HCT116 (cell line): ENCODE measurements at regions not wholly inside any gene's neighbourhood (a gene's known extent, or its start where the extent isn't known, plus 50 kb on each side); places are given as distances from the start of the nearest gene placed in this dataset.

Source experiments
- ATAC-seq: fragments of 200-7000 bp; cut with Tn5 transposase; 2 replicates; pipeline ENCODE4 v1.9.1; 2020; ENCODE audit warnings: mild to moderate bottlenecking, moderate library complexity
- BruUV-seq: library from RNA; stranded (reverse); fragments of 400-500 nt; replicated peaks from 2 replicates; lab custom pipeline; 2021; lab: Mats Ljungman, UMichigan
- CTCF ChIA-PET: fragments of 300-600 bp; sonication (Branson Sonifier 250); formaldehyde crosslinking; loops from one replicate; lab custom pipeline; 2021; ENCODE audit warnings: antibody characterized with exemption; lab: Charles Lee
- POLR2A ChIA-PET: fragments of 300-600, 350-600 bp; sonication (Branson Sonifier 250); formaldehyde crosslinking; loops from one replicate; lab custom pipeline; 2021; ENCODE audit warnings: antibody characterized with exemption; lab: Charles Lee
- RAD21 ChIA-PET, 2 experiments: fragments of 300-600 bp; sonication (Branson Sonifier 250); formaldehyde crosslinking; loops; one replicate each; lab custom pipeline; 2023; ENCODE audit warnings: low total read pairs in 2 of 2; ENCODE audit not compliant: uncharacterized antibody in 2 of 2, unreplicated experiment in 2 of 2, low non-redundant PET in 1 of 2; lab: Charles Lee
- DNase-seq: peaks from one replicate; pipeline ENCODE4 v3.0.0-alpha.2; 2010; ENCODE audit warnings: low read depth, low spot score
- H2AFZ ChIP-seq: fragments of 200-600 bp; shearing (Covaris generic), sonication (generic); 2 replicates; pipeline ENCODE4 v1.6.1; 2017; ENCODE audit warnings: low read depth, mixed run types, mixed read lengths, antibody characterized with exemption, low read length; ENCODE audit not compliant: poor library complexity, severe bottlenecking
- H3K27ac ChIP-seq: 2 replicates; pipeline ENCODE4 v1.5.1; 2012; ENCODE audit warnings: low read depth, low read length
- H3K27me3 ChIP-seq: fragments of 200-600 bp; sonication (generic); 2 replicates; pipeline ENCODE4 v1.6.1; 2016; ENCODE audit warnings: mixed run types, low read length, mixed read lengths; ENCODE audit not compliant: insufficient read depth
- H3K36me3 ChIP-seq, 2 experiments: fragments of 200-500 bp in 1 of 2; fragments of 200-600 bp in 1 of 2; sonication (Bioruptor generic) in 1 of 2; sonication (generic) in 1 of 2; 2 replicates each; pipeline versions ENCODE4 v1.5.1 to v1.6.1; 2014 to 2016; ENCODE audit warnings: low read length in 2 of 2, inconsistent platforms in 1 of 2, mixed read lengths in 1 of 2, mixed run types in 1 of 2; ENCODE audit not compliant: insufficient read depth in 2 of 2, control insufficient read depth in 1 of 2
- H3K4me1 ChIP-seq, 2 experiments: fragments of 200-600 bp in 1 of 2; sonication (generic) in 1 of 2; 2 replicates each; pipeline versions ENCODE4 v1.5.1 to v1.6.1; 2012 to 2017; ENCODE audit warnings: low read length in 2 of 2, inconsistent platforms in 1 of 2, mild to moderate bottlenecking in 1 of 2, mixed read lengths in 1 of 2, mixed run types in 1 of 2, moderate library complexity in 1 of 2; ENCODE audit not compliant: insufficient read depth in 2 of 2, control insufficient read depth in 1 of 2
- H3K4me2 ChIP-seq: fragments of 200-600 bp; sonication (generic); 2 replicates; pipeline ENCODE4 v1.6.1; 2017; ENCODE audit warnings: mixed run types, low read length, mixed read lengths
- H3K4me3 ChIP-seq, 2 experiments: fragments of 200-600 bp in 1 of 2; sonication (generic) in 1 of 2; replicated peaks in 1 of 2; 2 replicates each; pipeline ENCODE4 v1.5.1; 2011 to 2016; ENCODE audit warnings: low read length in 2 of 2, control low read depth in 1 of 2, low read depth in 1 of 2, mild to moderate bottlenecking in 1 of 2, mixed read lengths in 1 of 2, mixed run types in 1 of 2
- H3K79me2 ChIP-seq: fragments of 200-600 bp; sonication (generic); 2 replicates; pipeline ENCODE4 v1.6.1; 2017; ENCODE audit warnings: mild to moderate bottlenecking, mixed run types, low read length, moderate library complexity, mixed read lengths; ENCODE audit not compliant: insufficient read depth
- H3K9ac ChIP-seq: fragments of 200-600 bp; sonication (generic); 2 replicates; pipeline ENCODE4 v1.6.1; 2016; ENCODE audit warnings: low read length, mixed read lengths
- H3K9me2 ChIP-seq: fragments of 200-600 bp; sonication (generic), shearing (Covaris generic); 2 replicates; pipeline ENCODE4 v1.6.1; 2017; ENCODE audit warnings: mixed run types, mild to moderate bottlenecking, moderate library complexity; ENCODE audit not compliant: insufficient read depth
- H3K9me3 ChIP-seq, 2 experiments: fragments of 200-500 bp in 1 of 2; fragments of 200-600 bp in 1 of 2; sonication (Bioruptor generic) in 1 of 2; sonication (generic) in 1 of 2; 2 replicates each; pipeline ENCODE4 v1.6.1; 2014 to 2017; ENCODE audit warnings: low read length in 2 of 2, mixed read lengths in 2 of 2, inconsistent platforms in 1 of 2, low read depth in 1 of 2, mild to moderate bottlenecking in 1 of 2, mixed run types in 1 of 2, moderate library complexity in 1 of 2; ENCODE audit not compliant: control insufficient read depth in 1 of 2, insufficient read depth in 1 of 2
- H4K20me1 ChIP-seq: fragments of 200-600 bp; sonication (generic), shearing (Covaris generic); 2 replicates; pipeline ENCODE4 v1.6.1; 2017; ENCODE audit warnings: mixed run types, mild to moderate bottlenecking, moderate library complexity; ENCODE audit not compliant: insufficient read depth
- CEBPB ChIP-seq: IDR thresholded peaks from 2 replicates; pipeline ENCODE4 v1.6.1; 2012; ENCODE audit warnings: low read depth
- EGR1 ChIP-seq: IDR thresholded peaks from 2 replicates; pipeline ENCODE4 v1.6.1; 2012; ENCODE audit warnings: low read depth
- ELF1 ChIP-seq: IDR thresholded peaks from 2 replicates; pipeline ENCODE4 v1.6.1; 2012; ENCODE audit warnings: low read depth, borderline replicate concordance
- EZH2 ChIP-seq: fragments of 200-600 bp; sonication (generic); IDR thresholded peaks from 2 replicates; pipeline ENCODE4 v1.6.1; 2017; ENCODE audit warnings: antibody characterized with exemption, mixed run types
- FOSL1 ChIP-seq: IDR thresholded peaks from 2 replicates; pipeline ENCODE4 v1.6.1; 2012; ENCODE audit warnings: low read depth
- POLR2A ChIP-seq: IDR thresholded peaks from 2 replicates; pipeline ENCODE4 v1.7.0; 2011; ENCODE audit warnings: borderline replicate concordance; ENCODE audit not compliant: insufficient read depth, insufficient read length; ENCODE audit errors: extremely low read depth
- POLR2AphosphoS5 ChIP-seq: IDR thresholded peaks from 2 replicates; pipeline ENCODE4 v1.6.1; 2011; ENCODE audit warnings: mild to moderate bottlenecking, low read depth, low read length, moderate library complexity
- RAD21 ChIP-seq: IDR thresholded peaks from 2 replicates; pipeline ENCODE4 v1.6.1; 2012; ENCODE audit warnings: low read depth, mild to moderate bottlenecking
- SIN3A ChIP-seq: IDR thresholded peaks from 2 replicates; pipeline ENCODE4 v1.6.1; 2012; ENCODE audit warnings: low read depth
- SP1 ChIP-seq: IDR thresholded peaks from 2 replicates; pipeline ENCODE4 v1.6.1; 2012; ENCODE audit warnings: low read depth
- SRF ChIP-seq: IDR thresholded peaks from 2 replicates; pipeline ENCODE4 v1.6.1; 2012; ENCODE audit warnings: low read depth
- TCF7L2 ChIP-seq: IDR thresholded peaks from 2 replicates; pipeline ENCODE4 v1.7.0; 2011; ENCODE audit warnings: borderline replicate concordance, inconsistent platforms; ENCODE audit not compliant: insufficient read depth, insufficient read length; ENCODE audit errors: extremely low read depth
- ZFX ChIP-seq: fragments of 450-650 bp; IDR thresholded peaks from 2 replicates; pipeline ENCODE4 v1.6.1; 2017
- intact Hi-C: fragments of 100-400 bp; cut with micrococcal nuclease; formaldehyde crosslinking; loops from 2 replicates; pipeline ENCODE4 v1.10.0; 2022
- TF ChIP-seq, protein P1 (sequence below): IDR thresholded peaks from 2 replicates; pipeline ENCODE4 v1.6.1; 2011; ENCODE audit warnings: mild to moderate bottlenecking, low read length, moderate library complexity; ENCODE audit not compliant: insufficient replicate concordance; ENCODE audit errors: extremely low read depth
- TF ChIP-seq, protein P2 (sequence below), 3 experiments: fragments of 200-600 bp in 1 of 3; sonication (generic) in 1 of 3; IDR thresholded peaks in 2 of 3; conservative IDR thresholded peaks in 1 of 3; 2 replicates each; pipeline ENCODE4 v1.5.1; 2012 to 2017; ENCODE audit warnings: low read depth in 2 of 3, low read length in 2 of 3, antibody characterized with exemption in 1 of 3, borderline replicate concordance in 1 of 3, control low read depth in 1 of 3, mild to moderate bottlenecking in 1 of 3, mixed read lengths in 1 of 3, mixed run types in 1 of 3, moderate library complexity in 1 of 3; ENCODE audit not compliant: insufficient read depth in 1 of 3

GRCh38 chr17:10976401-10976800 lies 138.5 kb upstream of the PIRT start:
- no peak overlapping the region for H3K4me2 ChIP-seq
- no peaks in the 10 kb centered on the region; a peak in 1 of 4 replicates for H3K9me3 ChIP-seq
- H4K20me1 ChIP-seq: no peaks in the 10 kb centered on the region
- H3K4me1 ChIP-seq: no peaks in the 10 kb centered on the region
- intact Hi-C loops: no loop called here
- no peaks in the 10 kb centered on the region for H3K9me2 ChIP-seq
- H2AFZ ChIP-seq: no peak overlapping the region
- no peaks in the 10 kb centered on the region for H3K36me3 ChIP-seq
- RAD21 ChIA-PET: no interaction called here
- TF ChIP-seq, protein P1, sequence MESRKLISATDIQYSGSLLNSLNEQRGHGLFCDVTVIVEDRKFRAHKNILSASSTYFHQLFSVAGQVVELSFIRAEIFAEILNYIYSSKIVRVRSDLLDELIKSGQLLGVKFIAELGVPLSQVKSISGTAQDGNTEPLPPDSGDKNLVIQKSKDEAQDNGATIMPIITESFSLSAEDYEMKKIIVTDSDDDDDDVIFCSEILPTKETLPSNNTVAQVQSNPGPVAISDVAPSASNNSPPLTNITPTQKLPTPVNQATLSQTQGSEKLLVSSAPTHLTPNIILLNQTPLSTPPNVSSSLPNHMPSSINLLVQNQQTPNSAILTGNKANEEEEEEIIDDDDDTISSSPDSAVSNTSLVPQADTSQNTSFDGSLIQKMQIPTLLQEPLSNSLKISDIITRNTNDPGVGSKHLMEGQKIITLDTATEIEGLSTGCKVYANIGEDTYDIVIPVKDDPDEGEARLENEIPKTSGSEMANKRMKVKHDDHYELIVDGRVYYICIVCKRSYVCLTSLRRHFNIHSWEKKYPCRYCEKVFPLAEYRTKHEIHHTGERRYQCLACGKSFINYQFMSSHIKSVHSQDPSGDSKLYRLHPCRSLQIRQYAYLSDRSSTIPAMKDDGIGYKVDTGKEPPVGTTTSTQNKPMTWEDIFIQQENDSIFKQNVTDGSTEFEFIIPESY: no peak
- H3K79me2 ChIP-seq: no peaks in the 10 kb centered on the region
- H3K27me3 ChIP-seq: no peaks in the 10 kb centered on the region
- POLR2A ChIA-PET: no interaction called here
- H3K27ac ChIP-seq: no peak overlapping the region
- H3K9ac ChIP-seq: no peak overlapping the region
- DNase-seq (no peak), ATAC-seq (no peak)
- CTCF ChIA-PET: no interaction called here
- BruUV-seq: no TSS peak
- no peak overlapping the region for H3K4me3 ChIP-seq

DNA sequence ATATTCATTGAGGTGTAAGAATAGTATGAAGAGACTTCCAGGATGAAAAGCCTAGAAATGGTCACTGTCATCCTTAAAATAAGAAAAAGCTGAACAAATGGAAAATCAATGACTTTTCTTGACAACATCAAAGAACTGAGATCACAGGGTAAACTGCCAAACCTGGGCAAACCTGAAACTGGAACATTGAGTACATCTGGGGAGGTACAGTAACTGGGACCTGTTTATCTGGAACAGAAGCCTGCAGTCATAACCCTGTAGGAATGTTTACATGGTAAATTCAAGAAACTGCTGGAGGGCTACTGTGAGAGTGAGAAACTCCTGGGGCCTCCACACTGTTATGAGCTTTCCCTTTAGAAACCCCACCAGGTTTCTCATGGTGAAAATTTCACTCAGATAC lies 130.1 kb upstream of the PIRT start:
- CTCF ChIA-PET: no interaction called here
- Histone ChIP-seq H3K27ac (no peak overlapping the region), H3K4me1 (no peaks in the 10 kb centered on the region), H3K27me3 (no peaks in the 10 kb centered on the region), H3K4me2 (no peak overlapping the region), H3K79me2 (no peaks in the 10 kb centered on the region), H3K9ac (no peak overlapping the region), H3K9me3 (no peaks in the 10 kb centered on the region), H4K20me1 (no peaks in the 10 kb centered on the region), H3K36me3 (no peaks in the 10 kb centered on the region), H2AFZ (no peak overlapping the region), H3K9me2 (no peaks in the 10 kb centered on the region), H3K4me3 (no peak overlapping the region)
- POLR2A ChIA-PET: no interaction called here
- no TSS peak for BruUV-seq
- DNase-seq (no peak), ATAC-seq (no peak)
- RAD21 ChIA-PET: no interaction called here
- intact Hi-C loops: no loop called here
- TF ChIP-seq POLR2A (no peak), CEBPB (no peak), SRF (no peak), RAD21 (no peak), SIN3A (no peak), FOSL1 (no peak), POLR2AphosphoS5 (no peak), ZFX (no peak), EZH2 (no peak), SP1 (no peak), EGR1 (no peak), ELF1 (no peak), TCF7L2 (no peak)
- TF ChIP-seq, protein P2, sequence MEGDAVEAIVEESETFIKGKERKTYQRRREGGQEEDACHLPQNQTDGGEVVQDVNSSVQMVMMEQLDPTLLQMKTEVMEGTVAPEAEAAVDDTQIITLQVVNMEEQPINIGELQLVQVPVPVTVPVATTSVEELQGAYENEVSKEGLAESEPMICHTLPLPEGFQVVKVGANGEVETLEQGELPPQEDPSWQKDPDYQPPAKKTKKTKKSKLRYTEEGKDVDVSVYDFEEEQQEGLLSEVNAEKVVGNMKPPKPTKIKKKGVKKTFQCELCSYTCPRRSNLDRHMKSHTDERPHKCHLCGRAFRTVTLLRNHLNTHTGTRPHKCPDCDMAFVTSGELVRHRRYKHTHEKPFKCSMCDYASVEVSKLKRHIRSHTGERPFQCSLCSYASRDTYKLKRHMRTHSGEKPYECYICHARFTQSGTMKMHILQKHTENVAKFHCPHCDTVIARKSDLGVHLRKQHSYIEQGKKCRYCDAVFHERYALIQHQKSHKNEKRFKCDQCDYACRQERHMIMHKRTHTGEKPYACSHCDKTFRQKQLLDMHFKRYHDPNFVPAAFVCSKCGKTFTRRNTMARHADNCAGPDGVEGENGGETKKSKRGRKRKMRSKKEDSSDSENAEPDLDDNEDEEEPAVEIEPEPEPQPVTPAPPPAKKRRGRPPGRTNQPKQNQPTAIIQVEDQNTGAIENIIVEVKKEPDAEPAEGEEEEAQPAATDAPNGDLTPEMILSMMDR (IDR thresholded peaks at IDR 0.05 in 2 of 3, conservative IDR thresholded peaks at IDR 0.05 in 1 of 3; ENCODE audit: borderline replicate concordance in 1 of 3, insufficient read depth in 1 of 3, low read depth in 2 of 3, low read length in 2 of 3): no peak
